NCI-H1105 treated with DMSO at 0.1 percent for 48 hours (cell line): ENCODE measurements at regions not wholly inside any gene's neighbourhood (a gene's known extent, or its start where the extent isn't known, plus 50 kb on each side); places are given as distances from the start of the nearest gene placed in this dataset.
"Not testable (repeated sequence)": the region's sequence is repeated elsewhere in the genome, so short reads cannot be mapped to it uniquely, and the experiment has no call there.

Source experiments
- DNase-seq: peaks from one replicate; lab custom pipeline; 2025; lab: John Stamatoyannopoulos, UW

DNA sequence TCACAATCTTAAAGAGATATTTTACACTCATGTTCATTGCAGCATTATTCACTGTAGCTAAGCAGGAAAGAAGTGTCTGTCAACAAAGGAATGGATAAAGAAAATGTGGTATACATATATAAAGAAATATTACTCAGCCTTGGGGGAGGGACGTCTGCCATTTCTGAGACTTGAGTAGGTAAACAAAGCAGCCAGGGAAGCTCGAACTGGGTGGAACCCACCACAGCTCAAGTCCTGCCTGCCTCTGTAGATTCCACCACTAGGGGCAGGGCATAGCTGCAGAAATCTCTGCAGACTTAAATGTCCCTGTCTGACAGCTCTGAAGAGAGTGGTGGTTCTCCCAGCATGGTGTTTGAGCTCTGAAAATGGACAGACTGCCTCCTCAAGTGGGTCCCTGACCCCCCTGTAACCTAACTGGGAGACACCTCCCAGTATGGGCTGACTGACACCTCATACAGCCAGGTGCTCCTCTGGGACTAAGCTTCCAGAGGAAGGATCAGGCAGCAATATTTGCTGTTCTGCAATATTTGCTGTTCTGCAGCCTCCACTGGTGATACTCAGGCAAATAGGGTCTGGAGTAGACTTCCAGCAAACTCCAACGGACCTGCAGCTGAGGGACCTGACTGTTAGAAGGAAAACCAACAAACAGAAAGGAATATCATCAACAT is 183.3 kb upstream of the SSTR4 start:
- not testable (repeated sequence) for DNase-seq

DNA sequence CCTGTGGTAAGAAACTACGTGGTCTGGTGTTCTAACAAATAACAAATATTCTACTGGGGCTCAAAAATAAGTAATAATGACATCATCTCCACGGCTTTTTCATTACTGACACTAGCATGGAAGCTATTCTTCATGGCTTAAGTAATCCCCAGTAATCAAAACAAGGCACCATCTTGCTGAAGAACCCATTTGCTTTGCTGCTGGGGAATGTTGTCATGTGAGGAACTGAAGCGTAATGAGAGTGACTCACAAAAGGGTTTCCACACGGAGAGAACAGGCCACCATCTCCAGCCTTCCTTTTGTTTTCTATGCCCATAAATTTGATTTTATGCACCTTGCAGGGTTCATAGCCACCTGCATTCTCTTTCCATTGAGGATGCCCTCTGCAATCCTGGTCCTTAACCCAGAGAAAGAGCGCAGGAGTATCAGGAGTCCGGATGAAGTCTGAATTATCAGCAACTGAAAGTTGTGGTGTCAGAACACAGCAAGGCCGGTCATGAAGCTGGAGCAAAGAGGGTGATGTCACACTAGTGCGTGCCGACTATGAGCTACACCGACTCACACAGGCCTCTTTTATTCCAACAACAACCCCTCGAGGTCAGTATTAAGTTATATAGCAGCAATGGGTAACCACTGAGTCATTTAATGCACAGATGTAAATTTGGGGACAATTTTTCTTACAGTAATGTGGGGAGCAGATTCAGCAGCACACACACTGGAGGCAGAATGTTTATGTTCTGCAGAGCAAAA is 173.7 kb upstream of the SSTR4 start:
- no peak for DNase-seq

DNA sequence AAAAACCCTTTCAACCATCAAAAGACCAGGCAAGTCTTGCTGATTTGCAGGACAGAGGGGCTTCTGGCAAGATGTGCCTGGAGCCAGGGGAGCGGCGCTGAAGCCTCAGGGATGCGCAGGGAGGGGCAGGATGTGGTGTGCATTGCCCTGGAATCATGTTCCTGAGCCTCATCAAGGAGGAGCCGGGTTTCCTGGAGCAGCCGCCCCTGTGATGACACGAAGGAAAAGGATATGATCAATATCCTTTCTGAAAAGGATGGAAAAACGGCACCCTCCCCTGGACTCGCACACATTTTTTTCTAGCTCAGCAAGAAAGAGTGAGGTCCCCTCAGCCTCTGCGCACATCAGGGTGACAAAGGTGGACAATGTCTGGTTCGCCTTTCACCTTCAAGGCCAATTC is 173.1 kb upstream of the SSTR4 start:
- no peak for DNase-seq

DNA sequence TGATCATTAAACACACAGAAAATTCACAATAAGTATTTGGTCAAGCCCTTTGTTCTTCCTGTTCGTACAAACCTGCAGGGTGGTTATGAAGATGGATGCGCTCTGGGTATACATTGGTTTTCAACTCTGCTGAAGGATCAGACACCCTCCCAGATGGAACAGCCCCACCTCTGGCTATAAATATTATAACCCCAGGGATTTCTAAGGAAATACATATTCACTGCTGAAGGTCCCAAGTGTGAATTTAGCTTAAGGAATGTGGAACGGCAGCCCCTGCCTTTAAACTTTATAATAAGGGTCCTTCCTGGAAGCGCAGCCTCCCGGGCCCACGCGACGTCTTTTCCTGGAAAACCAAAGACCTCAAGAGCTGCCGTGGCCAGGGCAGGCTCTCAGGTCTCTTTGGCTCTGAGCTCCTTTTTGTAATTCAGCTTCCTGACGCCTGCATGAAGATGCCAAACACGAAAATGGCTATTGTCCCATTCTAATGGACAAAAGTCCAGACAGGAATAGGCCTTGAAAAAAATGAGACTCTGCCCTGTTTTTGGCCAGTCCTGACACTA is 172.4 kb upstream of the SSTR4 start:
- DNase-seq = no peak

DNA sequence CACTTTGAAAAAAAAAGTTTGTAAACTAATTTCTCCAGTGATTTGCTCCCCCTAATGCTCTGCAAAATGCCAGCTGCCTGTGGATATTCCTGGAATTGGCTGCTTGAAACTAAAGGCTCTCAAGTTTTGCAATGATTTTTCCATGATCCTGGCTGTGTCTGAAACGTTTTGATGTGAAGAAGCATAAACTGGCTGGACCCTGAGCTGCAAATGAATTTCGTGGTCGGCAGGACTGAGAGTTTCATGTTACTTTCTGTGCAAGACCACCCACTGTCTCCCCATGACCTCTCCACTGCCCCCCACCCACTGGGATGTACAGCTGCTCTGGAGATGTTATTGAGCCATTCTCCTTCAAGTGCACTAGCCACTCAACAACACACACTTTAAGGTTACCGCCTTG is 171.3 kb upstream of the SSTR4 start:
- DNase-seq = no peak

DNA sequence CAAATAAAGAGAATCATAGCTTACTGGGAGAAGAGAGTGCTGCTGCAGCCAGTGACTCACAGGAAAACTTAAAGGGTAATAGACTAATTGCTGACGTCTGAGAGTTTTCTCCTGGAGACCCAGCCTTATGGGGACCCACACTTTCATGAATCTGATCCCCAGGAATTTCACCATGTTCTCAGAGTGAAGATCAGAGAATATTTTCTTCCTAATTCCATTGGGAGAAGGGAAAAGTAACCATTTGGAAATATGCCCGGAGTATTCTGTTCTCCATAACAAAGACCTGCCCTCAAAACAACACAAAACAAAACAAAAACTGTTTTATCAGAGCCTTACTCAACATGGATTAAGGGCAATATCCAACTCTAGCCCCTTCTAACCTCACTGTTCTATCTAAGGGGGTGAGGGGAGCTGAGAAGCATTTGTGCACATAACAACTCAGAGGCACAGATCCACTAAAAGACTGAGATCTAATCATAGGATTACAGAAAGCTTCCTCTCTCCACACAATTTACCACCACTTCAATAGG is 168.2 kb upstream of the SSTR4 start:
- no peak for DNase-seq

DNA sequence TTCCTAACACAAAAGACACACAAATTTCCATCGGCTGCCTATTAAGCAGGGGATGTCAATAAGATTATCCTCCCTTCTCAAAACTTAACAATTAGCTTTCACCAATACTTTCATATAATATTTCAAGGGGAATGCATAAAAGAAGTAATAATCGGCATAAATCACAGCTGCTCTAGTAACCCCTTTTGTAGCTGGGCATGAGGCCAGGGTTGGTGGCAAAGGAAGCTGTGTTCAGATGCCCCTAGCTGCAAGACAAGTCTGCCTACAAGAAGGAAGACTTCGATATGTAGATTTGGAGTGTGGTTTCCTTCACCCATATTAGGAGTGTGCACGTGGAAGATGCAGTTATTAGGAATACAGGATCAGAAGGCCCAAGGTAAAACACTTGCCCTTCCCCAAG is 156.9 kb upstream of the SSTR4 start:
- no peak for DNase-seq

DNA sequence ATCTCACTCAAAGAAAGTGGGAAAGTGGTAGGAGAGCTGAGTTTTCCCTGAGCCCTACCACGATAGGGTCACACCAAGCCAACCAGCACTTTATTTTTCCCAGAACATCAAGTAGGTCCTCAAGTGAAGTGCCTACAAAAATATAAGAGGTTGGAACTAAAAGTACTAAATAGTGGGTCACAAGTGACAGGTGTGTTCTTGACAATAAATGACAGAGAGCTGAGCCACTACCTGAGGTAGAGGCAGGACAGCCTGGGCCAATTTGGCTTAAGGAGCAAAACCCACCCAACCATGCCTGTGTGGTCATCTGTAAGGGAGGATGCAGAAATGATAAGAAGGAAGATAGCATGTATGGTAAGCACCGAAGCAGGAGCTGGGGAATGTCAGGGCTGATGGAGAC is 154.8 kb upstream of the SSTR4 start:
- DNase-seq = no peak

DNA sequence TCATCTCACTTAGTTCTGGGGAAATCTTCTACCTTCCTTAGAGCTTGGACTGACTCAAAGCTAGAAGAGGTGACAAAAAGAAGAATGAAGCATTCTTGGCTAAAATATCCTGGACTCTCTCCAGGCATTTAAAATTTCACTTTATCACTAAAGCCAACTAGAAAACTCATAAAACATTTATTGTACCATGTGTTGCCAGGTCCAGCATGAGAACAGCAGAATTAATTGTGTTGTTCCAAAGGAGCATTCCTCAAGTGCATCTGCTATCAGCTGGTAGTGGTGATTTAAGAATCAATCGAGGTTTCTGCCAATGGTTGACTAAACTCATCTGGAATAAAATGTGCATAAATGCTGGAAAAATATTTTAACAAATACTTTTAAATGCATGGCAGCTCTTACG is 147.3 kb upstream of the SSTR4 start:
- no peak for DNase-seq

DNA sequence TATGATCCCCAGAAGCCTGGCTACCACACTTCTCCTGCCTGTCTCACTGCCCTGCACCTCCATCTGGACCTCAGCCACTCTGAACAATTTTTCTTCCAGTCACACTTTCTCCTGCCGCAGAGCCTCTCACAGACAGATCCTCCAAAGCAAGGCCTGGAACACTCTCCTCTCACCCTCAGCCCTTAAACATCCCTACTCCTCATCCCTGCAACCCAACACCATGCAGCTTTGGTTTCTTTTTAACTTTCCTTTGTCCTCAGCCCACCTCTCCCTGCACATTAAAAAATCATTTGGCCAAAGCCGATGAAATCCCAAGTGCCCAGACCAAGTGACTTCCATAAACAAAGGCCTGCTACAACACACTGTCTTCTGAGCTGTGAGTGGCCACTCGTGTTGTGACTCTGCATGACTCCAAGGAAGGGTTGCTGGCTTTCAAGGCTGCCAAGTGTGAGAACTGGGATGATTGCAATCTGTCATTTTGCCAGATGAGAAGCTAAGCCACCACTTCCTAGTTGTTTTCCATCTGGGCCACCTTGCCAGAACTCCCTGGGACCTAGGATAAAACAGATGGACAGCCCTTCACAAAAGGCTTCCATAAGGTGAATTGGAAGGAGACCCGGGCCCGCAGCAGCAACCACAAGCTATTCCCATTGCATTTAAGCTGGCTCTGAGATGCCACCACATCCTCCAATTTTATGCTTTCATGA is 144.4 kb upstream of the SSTR4 start:
- no peak for DNase-seq

DNA sequence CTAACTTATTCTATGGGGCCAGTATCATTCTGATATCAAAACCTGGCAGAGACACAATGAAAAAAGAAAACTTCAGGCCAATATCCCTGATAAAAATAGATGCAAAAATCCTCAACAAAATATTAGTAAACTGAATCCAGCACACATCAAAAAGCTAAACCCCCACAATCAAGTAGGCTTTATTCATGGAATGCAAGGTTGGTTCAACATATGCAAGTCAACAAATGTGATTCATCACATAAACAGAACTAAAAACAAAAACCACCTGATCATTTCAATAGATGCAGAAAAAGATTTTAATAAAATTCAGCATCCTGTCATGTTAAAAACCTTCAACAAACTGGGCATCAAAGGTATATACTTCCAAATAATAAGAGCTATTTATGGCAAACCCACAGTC is 133.9 kb upstream of the SSTR4 start:
- no peak for DNase-seq

DNA sequence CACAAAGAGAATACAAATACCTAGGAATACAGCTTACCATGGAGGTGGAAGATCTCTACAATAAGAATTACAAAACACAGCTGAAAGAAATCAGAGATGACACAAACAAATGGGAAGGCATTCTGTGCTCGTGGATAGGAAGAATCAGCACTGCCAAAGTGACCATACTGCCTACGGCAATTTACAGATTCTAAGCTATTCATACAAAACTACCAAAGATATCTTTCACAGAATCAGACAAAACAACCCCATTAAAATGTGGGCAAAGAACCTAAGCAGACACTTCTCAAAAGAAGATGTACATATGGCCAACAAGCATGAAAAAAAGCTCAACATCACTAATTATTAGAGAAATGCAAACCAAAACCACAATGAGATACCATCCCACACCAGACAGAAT is 133.2 kb upstream of the SSTR4 start:
- DNase-seq = no peak

DNA sequence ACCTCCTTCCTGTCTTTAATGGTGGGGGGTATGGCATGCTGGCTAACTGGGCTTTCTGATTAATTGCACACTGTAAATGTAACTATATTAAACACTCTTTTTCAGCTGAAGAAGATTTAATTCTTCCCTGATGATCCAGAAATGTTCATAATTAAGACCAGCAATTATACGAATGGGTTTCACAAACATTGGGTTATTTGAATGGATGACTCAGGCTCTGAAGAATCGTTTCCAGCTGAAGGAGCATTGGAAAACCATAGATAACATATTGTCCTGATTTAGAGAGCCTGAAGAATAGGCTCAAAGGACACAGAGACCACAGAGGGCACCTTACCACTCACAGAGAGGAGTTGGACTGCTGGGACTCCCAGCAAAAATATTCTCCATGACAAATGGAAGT is 130.7 kb upstream of the SSTR4 start:
- no peak for DNase-seq

DNA sequence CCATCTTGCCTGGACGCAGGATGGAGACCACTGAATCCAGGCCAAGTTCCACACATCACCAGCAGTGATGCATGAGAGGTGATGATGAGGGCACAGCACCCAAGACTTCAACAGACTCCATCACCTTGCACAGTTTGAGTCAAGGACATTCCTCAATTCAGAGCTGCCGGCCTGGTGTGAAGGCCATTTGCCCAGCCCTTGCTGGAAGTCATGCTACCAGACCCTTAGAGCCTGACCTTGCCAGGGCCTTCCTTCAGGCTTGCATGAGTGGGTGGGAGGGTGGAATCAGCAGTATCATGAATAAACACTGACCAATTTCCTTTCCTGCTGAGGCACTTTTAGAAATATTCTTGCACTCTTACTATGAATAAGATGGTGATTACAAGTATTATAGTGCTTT is 130.2 kb upstream of the SSTR4 start:
- DNase-seq = no peak

DNA sequence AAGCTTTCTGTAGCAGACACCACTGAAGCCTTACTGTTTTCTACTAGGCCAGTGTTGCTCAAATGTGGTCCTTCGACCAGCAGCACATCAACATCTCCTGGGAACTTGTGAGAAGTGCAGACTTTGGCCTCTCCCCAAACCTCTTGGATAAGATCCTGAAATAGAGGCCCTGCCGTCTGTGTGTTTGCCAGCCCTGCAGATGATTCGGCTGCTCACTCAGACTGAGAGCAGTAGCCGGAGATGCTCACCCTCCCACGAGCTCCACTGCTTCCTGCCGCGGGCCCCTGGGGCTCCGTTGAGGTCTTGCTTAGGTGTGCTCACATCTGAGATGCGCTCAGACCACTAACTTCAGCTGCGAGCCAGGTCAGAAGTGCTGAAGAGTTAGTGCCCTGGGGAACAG is 129.5 kb upstream of the SSTR4 start:
- no peak for DNase-seq

DNA sequence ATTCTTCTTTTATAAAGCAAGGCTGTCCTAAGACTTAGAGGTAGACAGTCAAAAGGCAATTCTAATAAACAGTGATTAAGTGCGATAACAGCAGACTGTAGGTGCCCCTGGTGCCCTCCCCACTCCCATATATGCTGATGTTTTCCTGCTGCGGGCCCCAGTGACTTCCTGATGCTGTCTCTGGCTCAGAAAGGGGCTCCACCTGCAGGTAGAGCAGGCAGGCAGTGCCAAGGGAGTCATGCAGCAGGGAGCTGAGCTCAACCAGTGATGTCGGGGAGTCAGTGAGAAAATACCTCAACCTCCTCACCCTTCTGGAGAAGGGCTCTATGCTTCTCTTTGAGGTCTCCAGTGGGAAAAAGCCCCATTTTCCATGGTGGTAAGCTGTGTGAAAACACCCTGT is 126.7 kb upstream of the SSTR4 start:
- no peak for DNase-seq

DNA sequence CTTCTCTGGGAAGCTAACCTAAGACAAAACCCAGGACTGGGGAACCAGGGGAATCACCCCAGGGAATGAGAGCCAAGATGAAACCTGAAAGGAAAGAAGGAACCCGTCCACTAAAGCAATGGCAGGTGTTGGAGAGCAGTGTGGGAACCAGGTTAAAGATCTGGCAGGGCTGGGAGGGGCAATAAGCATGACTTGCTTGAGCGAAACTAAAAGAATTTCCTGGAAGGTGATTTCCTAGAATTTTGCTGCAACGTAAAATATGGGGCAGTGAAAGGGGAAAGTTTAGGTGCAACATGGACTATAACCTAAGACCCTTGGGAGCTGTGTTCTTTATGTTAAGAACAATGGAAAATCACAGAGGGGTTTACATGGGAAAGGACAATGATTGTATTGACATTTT is 126.2 kb upstream of the SSTR4 start:
- DNase-seq = no peak

DNA sequence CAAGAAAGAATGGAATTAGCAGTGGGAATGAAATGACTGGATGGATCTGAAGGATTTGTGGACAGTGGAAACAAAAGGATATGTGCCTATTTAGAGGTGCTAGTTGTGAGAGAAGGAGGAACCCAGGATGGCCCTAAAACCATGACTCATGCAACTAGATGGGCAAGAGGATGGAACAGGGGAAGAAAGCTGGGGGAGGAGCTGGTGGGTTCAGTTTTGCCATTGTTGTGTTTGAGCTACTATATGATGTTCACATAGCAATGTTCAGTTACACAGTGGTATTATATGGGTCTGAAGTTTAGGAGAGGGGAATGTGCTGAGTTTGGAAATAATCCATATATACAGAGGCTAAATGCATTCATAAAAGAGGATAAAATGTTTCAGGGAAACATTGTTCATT is 125.7 kb upstream of the SSTR4 start:
- DNase-seq = no peak

DNA sequence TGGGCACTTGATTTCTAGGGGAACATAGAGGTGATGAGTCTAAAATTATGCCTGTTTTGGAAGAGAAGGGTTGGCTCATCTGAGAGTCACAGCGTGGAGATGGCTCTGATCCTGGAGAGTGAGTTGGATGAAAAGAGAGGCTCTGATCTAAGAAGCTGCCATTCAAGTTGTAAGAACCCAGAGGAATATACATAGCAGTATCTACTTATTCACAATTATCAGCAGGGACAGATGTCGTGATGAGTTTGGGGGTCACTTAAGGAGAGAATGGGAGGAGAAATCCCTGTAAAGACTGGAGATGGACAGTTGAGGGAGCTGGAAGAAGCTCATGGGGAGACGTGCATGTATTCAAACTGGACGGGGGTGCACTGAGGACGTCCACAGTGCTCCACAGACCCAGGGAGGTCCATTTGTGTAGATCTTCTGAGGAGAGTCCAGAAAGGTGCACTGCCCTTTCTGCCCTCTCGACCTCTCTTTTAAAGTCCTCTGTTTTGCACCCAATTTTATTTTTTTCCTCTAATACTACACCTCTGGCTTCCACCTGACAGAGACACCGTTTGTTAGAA is 124.7 kb upstream of the SSTR4 start:
- no peak for DNase-seq

DNA sequence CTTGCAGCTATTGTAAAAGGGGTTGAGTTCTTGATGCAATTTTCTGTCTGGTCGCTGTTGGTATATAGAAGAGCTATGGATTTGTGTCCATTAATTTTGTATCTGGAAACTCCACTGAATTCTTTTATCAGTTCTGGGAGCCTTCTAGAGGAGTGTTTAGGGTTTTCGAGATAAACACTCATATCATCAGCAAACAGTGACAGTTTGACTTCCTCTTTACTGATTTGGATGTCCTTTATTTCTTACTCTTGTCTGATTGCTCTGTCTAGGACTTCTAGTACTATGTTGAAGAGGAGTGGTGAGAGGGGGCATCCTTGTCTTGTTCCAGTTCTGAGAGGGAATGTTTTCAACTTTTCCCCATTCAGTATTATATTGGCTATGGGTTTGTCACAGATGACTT is 120.8 kb upstream of the SSTR4 start:
- no peak for DNase-seq

DNA sequence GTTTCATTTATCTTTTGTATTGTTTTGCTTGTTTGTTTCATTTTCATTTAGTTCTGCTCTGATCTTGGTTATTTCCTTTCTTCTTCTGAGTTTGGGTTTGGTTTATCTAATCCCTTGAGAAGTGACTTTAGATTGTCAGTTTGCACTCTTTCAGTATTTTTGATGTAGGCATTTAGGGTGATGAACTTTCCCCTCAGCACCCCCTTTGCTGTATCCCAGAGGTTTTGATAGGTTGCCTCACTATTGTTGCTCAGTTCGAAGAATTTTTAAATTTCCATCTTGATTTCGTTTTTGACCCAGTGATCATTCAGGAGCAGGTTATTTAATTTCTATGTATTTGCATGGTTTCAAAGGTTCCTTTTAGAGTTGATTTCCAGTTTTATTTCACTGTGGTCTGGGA is 119.6 kb upstream of the SSTR4 start:
- DNase-seq = no peak

DNA sequence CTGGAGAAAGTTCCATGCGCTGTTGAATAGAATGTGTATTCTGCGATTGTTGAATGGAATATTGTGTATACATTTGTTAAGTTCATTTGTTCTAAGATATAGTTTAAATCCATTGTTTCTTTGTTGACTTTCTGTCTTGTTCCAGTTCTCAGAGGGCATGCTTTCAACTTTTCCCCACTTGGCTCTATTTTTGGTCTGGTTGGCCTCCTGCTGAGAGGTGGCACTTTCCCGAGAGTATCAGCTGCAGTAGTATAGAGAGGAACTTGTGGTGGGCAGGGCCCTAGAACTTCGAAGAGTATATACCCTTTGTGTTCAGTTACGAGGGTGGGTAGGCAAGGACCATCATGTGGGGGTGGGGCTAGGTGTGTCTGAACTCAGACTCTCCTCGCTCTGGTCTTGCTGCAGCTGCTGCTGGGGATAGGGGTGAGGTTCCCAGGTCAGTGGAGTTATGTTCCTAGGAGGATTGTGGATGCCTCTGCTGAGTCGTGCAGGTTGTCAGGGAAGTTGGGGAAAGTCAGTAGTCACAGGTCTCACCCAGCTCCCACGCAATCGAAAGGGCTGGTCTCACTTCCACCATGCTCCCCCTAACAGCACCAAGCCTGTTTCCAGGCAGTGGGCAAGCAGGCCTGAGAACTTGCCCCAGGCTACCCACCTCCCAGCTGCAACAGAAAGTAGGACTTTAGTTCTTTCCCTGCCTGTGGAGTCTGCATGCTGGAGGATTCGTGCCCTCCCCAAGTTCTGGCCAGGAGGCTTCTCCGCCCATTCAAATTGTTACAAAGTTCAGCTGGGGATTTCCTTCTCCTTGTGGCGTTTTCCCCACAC is 118.9 kb upstream of the SSTR4 start:
- no peak for DNase-seq
